H54 (cell line): ENCODE measurements at regions not wholly inside any gene's neighbourhood (a gene's known extent, or its start where the extent isn't known, plus 50 kb on each side); places are given as distances from the start of the nearest gene placed in this dataset.

ENCODE experiments used
- DNase-seq: peaks from one replicate; pipeline ENCODE4 v3.0.0; 2011; ENCODE audit warnings: low spot score, mixed read lengths; ENCODE audit not compliant: insufficient read length
- FAIRE-seq: peaks from 3 replicates; lab custom pipeline; 2011; peaks lifted over from hg19 to GRCh38; lab: Jason Lieb, UNC
- POLR2A ChIP-seq: IDR thresholded peaks from 2 replicates; pipeline ENCODE4 v1.6.1; 2011; ENCODE audit warnings: low read depth, mild to moderate bottlenecking, low read length

DNA sequence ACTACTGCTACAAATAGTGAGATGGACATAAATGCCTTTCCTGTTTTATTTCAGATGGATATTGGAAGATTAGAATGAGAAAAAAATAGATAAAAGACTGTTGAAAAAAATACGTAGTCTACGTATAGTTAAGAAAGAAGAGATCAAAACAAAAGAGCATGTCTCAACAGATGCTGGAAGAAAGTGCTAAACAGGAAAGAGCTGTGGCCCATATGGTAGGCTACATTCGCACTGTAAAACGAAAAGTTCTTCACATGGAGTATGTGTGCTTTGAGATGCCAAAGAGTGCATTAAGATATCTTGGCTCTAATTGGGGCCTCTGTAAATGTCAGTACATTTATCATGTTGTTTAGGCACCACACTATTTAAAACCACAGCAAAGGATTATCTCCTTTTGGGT lies 741.7 kb downstream of the LTN1 start:
- FAIRE-seq (no peak), DNase-seq (no peak)
- TF ChIP-seq POLR2A, result no peak

GRCh38 chr21:28247454-28248020 lies 745.1 kb downstream of the LTN1 start:
- FAIRE-seq (no peak), DNase-seq (no peak)
- no peak for TF ChIP-seq POLR2A

DNA sequence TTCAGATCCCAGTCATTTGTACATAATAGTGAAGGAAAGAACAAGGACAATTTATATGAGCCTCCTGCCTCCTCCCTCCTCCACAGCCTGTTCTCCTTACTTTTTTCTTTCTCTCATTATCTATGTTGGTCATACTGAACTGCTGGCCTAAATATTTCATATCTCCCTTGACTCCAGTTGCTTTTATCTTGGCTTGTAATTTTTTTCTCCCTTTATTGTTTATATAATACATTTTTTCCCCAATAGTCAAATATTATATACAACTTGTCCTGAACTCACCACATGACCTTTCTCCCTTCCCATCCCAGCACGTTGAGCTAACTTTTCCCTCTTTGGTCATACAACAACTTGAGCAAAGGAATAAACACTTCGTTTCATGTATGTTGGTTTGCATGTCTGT lies 752.1 kb downstream of the LTN1 start:
- DNase-seq (no peak), FAIRE-seq (no peak)
- no peak for TF ChIP-seq POLR2A

GRCh38 chr21:28239340-28239739 lies 753.3 kb downstream of the LTN1 start:
- no peak for TF ChIP-seq POLR2A
- no peak for DNase-seq
- FAIRE-seq, result no peak

- DNase-seq (no peak), FAIRE-seq (no peak)
- no peak for TF ChIP-seq POLR2A
Observed at GRCh38 chr21:28237661-28238060, 755.0 kb downstream of the LTN1 start.

DNA sequence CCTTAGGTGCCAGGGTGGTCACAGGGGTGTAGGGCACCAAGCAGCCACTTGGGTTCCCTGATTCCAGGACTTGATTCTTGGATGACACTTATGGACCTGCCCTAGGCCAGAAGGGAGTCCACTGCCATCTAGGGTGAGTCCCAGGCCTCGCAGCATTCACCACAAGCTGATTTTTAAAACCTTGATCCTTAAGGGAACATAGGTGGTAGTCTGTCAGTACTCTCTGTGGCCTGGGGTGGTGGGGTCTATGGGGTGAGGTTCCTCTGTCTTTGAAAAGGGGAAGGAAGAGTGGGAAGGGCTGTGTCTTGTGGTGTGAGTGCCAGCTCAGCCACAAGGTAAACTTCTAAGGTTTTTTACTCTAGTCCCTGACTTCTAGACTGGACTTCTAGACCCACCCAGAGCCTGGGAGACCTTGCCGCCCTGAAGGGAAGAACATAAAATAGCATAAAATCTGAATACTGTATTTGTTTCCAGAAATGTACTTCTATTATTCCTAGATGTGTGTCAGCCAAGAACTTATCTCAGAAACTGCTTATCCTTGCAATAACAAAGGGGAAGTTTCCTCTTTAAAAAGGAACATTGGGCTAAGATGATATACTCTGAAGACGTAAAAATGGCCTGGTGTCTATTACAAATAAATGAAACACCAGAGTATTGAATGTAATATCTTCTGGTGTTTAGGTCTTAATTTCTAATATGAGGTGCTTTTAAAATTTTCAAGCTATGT lies 757.3 kb downstream of the LTN1 start:
- FAIRE-seq (no peak), DNase-seq (no peak)
- no peak for TF ChIP-seq POLR2A

GRCh38 chr21:28234326-28234725 lies 758.4 kb downstream of the LTN1 start:
- no peak for TF ChIP-seq POLR2A
- FAIRE-seq, result no peak

GRCh38 chr21:28233536-28234220 lies 759.0 kb downstream of the LTN1 start:
- DNase-seq (no peak), FAIRE-seq (no peak)
- TF ChIP-seq POLR2A, result no peak

More at GRCh38 chr21:28234326-28234725, 758.4 kb downstream of the LTN1 start:
- no peak for DNase-seq

DNA sequence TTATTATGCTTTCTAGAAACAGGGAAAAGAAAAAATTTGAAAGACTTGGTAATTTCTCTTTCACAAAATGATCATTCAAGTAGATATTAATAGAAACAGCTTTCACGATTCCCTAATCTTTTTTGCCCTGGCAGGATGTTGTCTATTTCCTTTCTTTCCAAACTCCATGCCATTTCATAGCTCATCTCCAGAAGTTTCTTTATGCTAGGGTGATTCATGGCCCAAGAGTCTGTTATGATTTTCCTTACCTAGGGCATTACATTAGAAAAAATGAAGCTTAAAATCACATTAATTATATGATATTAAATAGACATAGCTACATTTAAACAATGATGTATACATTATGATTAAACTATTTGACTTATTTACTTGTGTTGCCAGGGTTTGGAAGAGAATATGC lies 762.1 kb downstream of the LTN1 start:
- no peak for DNase-seq
- TF ChIP-seq POLR2A, result no peak
- FAIRE-seq, result no peak

DNA sequence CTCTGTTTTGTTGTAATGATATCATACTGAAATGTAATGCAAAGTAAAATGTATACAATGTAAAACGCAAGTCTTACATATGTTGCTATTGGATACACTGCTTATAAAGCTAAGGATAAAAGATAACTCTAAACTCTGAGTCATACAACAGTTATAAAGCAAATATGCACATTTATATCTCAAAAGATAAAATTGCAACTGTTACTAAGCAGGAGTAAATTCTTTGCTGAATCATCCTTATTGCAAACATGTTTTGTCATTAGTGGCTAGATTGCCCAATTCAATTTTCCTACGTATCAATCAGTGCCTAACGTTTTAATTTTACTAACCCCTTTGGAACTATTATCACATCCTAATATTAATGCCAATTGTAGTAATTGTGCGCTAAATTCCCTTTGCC lies 762.9 kb downstream of the LTN1 start:
- no peak for DNase-seq
- no peak for FAIRE-seq

GRCh38 chr21:28228636-28228995 lies 764.1 kb downstream of the LTN1 start:
- FAIRE-seq, result no peak
- no peak for DNase-seq
- TF ChIP-seq POLR2A, result no peak

More for the DNA sequence above, 762.9 kb downstream of the LTN1 start:
- TF ChIP-seq POLR2A, result no peak

GRCh38 chr21:28227881-28228635 lies 764.6 kb downstream of the LTN1 start:
- FAIRE-seq (no peak), DNase-seq (no peak)
- no peak for TF ChIP-seq POLR2A

- FAIRE-seq, result no peak
- no peak for DNase-seq
- TF ChIP-seq POLR2A, result no peak
Observed at GRCh38 chr21:28226563-28226962, 766.1 kb downstream of the LTN1 start.

DNA sequence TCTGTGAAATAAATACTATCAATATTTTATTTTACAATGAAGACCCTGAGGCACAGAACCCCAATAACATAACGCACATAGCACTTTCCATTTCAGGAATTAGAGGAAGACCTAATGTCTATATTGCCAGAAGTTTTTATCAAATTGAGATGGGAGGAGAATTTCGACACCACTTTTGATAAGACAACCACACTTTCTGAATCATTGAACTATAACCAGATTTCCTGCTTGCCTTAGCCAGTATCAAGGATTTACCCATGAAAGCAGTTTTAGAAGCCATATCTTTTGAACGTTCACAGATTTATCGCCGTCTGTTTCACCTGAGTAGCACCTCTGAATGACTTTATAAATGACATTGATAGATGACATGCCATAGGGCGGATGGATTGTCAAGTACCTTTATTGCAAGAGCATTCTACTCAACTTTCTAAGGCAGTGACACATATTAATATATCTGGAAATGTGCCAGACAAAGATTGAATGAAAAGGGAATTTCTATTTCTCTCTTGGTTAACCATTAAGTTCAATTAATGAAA lies 768.4 kb downstream of the LTN1 start:
- FAIRE-seq (no peak), DNase-seq (no peak)
- TF ChIP-seq POLR2A, result no peak
